SK-N-SH treated with all-trans-retinoic acid at 6 μM for 48 hours (cell line): ENCODE measurements at regions not wholly inside any gene's neighbourhood (a gene's known extent, or its start where the extent isn't known, plus 50 kb on each side); places are given as distances from the start of the nearest gene placed in this dataset.

ENCODE experiments used
- ARNTL ChIP-seq: fragments of 450-650 bp; formaldehyde crosslinking; IDR thresholded peaks from 2 replicates; pipeline ENCODE4 v1.5.0; 2020; ENCODE audit warnings: low read depth, mild to moderate bottlenecking, moderate library complexity, borderline replicate concordance
- ISL1 ChIP-seq: fragments of 250-450 bp; sonication (Bioruptor Pico); IDR thresholded peaks from 2 replicates; pipeline ENCODE4 v2.1.2; 2022; ENCODE audit warnings: mild to moderate bottlenecking, moderate library complexity
- PATZ1 ChIP-seq: fragments of 250-450 bp; sonication (Bioruptor Pico); IDR thresholded peaks from 2 replicates; pipeline ENCODE4 v1.8.0; 2020; ENCODE audit warnings: mild to moderate bottlenecking, moderate library complexity, borderline replicate concordance
- TCF4 ChIP-seq: fragments of 250-450 bp; sonication (Bioruptor Pico); IDR thresholded peaks from 2 replicates; pipeline ENCODE4 v1.8.0; 2021; ENCODE audit warnings: mild to moderate bottlenecking, moderate library complexity, borderline replicate concordance
- TOX ChIP-seq: fragments of 250-450 bp; sonication (Bioruptor Pico); IDR thresholded peaks from 2 replicates; pipeline ENCODE4 v1.8.0; 2021; ENCODE audit warnings: mild to moderate bottlenecking, moderate library complexity, borderline replicate concordance
- ZFP30 ChIP-seq: fragments of 450-650 bp; formaldehyde crosslinking; IDR thresholded peaks from 2 replicates; pipeline ENCODE4 v1.5.0; 2022; ENCODE audit warnings: mild to moderate bottlenecking, moderate library complexity
- ZNF565 ChIP-seq: fragments of 450-650 bp; formaldehyde crosslinking; conservative IDR thresholded peaks from 2 replicates; pipeline ENCODE4 v1.5.0; 2020; ENCODE audit warnings: low read depth, mild to moderate bottlenecking, moderate library complexity
- ZNF70 ChIP-seq: fragments of 450-650 bp; formaldehyde crosslinking; IDR thresholded peaks from 2 replicates; pipeline ENCODE4 v1.5.0; 2020; ENCODE audit warnings: mild to moderate bottlenecking, moderate library complexity
- TF ChIP-seq, protein P1 (sequence below): fragments of 250-450 bp; sonication (Bioruptor Pico); IDR thresholded peaks from 2 replicates; pipeline ENCODE4 v1.5.0; 2020; ENCODE audit warnings: mild to moderate bottlenecking, moderate library complexity

DNA sequence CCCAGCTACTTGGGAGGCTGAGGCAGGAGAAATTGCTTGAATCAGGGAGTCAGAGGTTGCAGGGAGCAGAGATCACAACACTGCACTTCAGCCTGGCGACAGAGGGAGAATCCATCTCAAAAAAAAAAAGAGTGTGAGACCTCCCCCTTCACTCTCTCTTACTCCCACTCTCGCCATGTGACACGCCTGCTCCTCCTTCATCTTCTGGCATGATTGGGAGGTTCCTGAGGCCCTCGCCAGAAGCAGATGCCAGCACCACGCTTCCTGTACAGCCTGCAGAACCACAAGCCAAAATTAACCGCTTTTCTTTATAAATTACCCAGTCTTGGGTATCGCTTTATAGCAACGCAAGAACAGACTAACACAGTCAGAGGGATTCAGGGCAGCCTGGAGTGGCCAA lies 66.3 kb upstream of the CREB1 start:
- TF ChIP-seq, protein P1, sequence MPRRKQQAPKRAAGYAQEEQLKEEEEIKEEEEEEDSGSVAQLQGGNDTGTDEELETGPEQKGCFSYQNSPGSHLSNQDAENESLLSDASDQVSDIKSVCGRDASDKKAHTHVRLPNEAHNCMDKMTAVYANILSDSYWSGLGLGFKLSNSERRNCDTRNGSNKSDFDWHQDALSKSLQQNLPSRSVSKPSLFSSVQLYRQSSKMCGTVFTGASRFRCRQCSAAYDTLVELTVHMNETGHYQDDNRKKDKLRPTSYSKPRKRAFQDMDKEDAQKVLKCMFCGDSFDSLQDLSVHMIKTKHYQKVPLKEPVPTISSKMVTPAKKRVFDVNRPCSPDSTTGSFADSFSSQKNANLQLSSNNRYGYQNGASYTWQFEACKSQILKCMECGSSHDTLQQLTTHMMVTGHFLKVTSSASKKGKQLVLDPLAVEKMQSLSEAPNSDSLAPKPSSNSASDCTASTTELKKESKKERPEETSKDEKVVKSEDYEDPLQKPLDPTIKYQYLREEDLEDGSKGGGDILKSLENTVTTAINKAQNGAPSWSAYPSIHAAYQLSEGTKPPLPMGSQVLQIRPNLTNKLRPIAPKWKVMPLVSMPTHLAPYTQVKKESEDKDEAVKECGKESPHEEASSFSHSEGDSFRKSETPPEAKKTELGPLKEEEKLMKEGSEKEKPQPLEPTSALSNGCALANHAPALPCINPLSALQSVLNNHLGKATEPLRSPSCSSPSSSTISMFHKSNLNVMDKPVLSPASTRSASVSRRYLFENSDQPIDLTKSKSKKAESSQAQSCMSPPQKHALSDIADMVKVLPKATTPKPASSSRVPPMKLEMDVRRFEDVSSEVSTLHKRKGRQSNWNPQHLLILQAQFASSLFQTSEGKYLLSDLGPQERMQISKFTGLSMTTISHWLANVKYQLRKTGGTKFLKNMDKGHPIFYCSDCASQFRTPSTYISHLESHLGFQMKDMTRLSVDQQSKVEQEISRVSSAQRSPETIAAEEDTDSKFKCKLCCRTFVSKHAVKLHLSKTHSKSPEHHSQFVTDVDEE = no peak
- TF ChIP-seq ZNF70 (CRISPR knock-in tag) (no peak), TOX (CRISPR knock-in tag) (no peak), PATZ1 (CRISPR knock-in tag) (no peak), ISL1 (CRISPR knock-in tag) (no peak), ZFP30 (CRISPR knock-in tag) (no peak), ARNTL (CRISPR knock-in tag) (no peak), ZNF565 (CRISPR knock-in tag) (no peak), TCF4 (CRISPR knock-in tag) (no peak)
